HCEC 1CT (cell line): ENCODE measurements at regions not wholly inside any gene's neighbourhood (a gene's known extent, or its start where the extent isn't known, plus 50 kb on each side); places are given as distances from the start of the nearest gene placed in this dataset.
A peak's percentile ranks its signal among the peaks of the same experiment; 100 is the strongest.

Experiments
- DNase-seq: peaks from one replicate; pipeline ENCODE4 v3.0.0-alpha.2; 2017

DNA sequence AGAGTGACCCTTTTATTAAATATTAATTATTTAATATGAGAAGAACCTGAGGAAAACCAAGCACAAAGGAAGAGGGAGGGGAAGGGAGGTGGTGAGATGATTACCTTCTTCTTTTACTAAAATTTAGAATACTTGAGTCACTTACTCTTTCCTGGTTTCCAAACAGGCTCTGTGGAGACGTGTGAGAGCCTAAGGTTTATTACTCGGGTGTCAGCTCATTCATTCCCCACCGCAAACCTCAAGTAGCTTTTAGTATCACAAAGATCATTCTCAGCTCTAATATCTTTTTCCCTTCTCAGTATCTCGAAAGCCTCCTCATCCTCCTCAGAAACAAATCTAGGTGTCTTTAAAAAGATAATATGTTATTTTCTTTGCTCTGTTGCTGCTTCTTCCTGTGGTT lies 497.2 kb upstream of the JARID2 start:
- no peak for DNase-seq

DNA sequence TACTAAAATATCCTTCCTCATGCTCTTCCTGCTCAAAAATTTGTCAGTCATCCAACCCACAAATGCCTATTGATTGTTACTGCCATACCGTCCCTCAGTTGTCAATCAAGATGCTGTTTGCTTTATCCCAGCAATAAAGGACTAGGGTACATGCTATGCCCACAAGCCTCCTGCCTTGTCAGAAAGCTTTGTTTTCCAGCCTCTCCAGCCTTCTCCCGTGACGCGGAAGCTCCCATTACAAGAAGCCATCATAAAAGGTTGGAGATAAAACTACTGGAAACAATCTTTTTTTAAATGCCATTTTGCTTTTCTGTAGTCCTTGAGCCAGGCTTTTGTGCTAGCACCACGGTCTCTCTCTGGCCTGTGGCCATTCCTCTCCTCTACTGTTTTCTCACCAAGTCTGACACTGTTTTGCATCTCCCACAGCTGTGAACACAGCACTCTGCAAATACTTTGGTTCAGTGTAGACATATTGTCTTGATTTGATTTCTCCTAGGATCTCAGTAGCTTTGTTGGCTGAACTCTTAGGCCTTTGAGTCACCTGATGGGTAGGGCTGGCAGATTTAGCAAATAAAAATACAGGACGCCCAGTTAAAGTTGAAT lies 495.7 kb upstream of the JARID2 start:
- no peak for DNase-seq

GRCh38 chr6:14751645-14752175 lies 494.2 kb upstream of the JARID2 start:
- no peak for DNase-seq

GRCh38 chr6:14754751-14755513 lies 490.9 kb upstream of the JARID2 start:
- DNase-seq: no peak

GRCh38 chr6:14756340-14756739 lies 489.5 kb upstream of the JARID2 start:
- no peak for DNase-seq

GRCh38 chr6:14757014-14757413 lies 488.9 kb upstream of the JARID2 start:
- no peak for DNase-seq

- DNase-seq: no peak
Measured at GRCh38 chr6:14757418-14757817, 488.5 kb upstream of the JARID2 start.

DNA sequence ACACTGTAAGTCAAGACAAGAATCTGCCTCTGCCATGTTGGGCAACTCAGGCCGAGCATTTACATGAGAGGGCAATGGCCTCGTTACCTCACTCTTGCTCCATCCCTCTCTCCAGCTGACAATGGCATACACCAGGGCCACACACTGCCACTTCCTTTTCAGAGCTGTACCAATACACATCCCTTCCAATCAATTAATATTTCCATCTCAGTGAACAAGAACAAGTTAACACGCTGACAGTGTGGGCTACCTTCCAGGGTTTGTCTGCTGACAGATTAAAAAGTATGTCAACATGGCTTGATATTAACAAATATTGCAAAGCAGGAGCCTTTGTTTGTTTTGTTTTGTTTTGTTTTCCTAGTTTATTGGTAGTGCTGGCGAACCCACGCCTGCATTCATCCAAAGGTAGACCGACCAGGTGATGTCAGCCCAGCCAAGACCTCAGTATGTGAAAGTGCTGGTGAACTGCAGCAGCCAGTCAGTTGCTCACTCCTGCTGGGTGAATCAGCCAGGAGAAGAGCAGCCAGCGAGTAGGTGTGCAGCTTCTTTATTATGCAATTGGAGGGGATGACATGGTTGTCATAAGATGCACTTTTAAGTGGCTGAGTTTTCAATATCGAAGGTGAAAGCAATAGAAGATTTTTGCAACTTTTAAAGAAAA lies 487.3 kb upstream of the JARID2 start:
- no peak for DNase-seq

- no peak for DNase-seq
Measured at GRCh38 chr6:14759976-14760672, 485.7 kb upstream of the JARID2 start.

DNA sequence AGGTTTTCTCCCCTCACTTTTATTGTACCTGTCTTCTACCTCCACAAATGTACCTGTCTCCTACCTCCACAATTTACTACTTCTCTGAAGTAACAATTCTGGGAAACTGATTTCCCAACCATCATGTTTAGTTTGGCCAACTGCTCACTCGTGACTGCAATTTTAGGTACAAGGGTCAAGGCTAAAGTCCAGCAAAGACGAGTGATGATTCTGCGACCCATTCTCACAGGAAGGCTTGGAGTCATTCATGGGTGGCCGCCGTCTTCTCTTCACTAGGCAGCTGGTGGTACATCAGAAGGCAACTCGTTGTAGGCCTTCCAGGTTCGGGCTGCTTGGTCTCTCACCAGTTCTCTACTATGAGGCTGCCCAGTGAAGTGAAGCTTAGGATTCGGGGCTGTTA lies 483.8 kb upstream of the JARID2 start:
- DNase-seq: no peak

DNA sequence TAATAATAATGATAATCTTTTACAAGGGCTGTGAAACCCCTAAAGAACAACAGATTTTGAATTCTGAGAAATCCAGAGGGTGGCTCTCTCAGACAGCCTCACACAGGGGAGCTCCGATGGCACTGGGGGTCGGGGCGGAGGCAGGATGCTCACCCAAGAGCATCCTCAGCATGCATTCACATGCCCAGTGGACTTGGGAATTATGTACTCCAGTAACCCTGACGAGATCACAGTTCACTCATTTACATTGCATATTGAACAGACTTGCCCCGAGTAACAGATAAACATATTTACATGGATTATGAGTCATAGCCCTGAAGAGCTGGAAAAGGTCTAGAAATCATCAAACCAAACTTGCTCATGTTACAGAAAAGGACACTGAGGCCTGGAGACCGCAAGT lies 482.7 kb upstream of the JARID2 start:
- DNase-seq: peak; percentile 65

- no peak for DNase-seq
Measured at GRCh38 chr6:14763616-14764015, 482.3 kb upstream of the JARID2 start.

GRCh38 chr6:14765106-14765505 lies 480.8 kb upstream of the JARID2 start:
- peak; percentile 31 for DNase-seq

DNA sequence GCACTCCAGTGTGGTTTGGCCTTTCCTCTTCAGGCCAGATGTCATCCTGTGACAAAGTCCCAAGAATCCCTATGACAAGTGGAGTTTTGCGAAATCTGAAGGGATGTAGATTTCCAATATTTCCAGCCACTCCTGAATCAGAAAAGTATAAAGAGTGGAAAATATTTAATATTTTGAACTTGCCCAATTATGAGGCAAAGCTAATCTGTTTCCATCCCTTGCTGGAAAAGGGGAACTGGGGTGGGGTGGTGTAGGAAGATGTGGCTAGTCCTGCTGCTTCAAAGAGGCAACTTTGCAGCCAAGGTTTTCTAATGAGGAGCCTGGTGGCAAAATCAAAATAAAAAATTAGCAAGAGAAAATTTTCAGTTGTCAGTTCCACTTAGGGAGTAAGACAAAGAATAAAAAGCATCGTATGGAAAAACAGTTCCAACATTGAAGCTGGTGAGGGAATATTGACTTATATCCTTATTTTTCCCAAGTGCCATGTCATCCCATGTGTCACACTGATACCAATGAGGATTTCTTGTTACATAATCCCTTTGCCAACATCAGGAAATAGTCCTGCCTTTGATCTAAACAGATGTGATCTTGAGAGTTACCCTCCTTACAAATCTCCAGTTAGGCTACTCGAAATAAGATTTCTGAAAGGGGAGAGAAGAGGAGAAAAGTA lies 480.0 kb upstream of the JARID2 start:
- DNase-seq: no peak

- no peak for DNase-seq
Measured at GRCh38 chr6:14766391-14766994, 479.4 kb upstream of the JARID2 start.

- no peak for DNase-seq
Measured at GRCh38 chr6:14767226-14767625, 478.6 kb upstream of the JARID2 start.

GRCh38 chr6:14770040-14770439 lies 475.8 kb upstream of the JARID2 start:
- no peak for DNase-seq

GRCh38 chr6:14770572-14770971 lies 475.3 kb upstream of the JARID2 start:
- peak; percentile 58 for DNase-seq

DNA sequence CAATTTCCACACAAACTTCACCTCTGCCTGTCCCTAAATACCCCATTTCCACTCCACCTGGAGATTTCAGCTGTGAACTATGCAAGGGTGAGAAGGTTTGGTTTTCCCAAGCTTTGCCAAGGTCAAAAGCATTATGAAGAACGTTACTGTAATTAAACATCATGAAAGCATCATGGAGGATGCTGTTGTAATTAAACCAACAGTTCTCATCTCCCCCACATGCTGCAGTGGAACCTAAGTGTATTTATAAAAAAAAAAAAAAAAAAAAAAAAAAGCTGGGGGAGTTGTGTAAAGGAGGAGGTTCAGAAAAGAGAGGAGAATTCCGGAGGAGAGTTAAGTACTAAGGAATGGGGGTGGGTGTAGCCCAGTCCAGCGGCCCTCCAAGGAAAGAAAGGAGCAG lies 474.9 kb upstream of the JARID2 start:
- DNase-seq: no peak

DNA sequence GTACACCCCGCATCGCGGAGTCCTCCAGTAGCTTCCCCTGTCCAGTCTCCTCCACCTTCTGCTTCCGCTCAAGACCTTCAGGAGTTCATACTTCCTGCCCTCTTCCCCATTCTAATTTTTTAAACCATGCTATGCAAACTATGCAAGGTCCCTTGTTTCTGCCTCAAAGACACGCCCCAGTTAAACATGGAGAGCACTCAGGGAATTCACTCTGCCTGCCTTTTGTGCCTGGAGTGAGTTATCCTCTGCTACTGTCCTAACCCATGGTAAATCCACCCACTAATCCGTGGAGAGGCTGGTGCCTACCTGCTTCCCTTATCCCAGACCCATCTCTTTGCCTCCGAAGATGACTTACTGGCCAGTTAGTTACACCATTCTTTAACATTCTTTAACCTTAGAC lies 473.7 kb upstream of the JARID2 start:
- DNase-seq: no peak

GRCh38 chr6:14775528-14775927 lies 470.3 kb upstream of the JARID2 start:
- no peak for DNase-seq

DNA sequence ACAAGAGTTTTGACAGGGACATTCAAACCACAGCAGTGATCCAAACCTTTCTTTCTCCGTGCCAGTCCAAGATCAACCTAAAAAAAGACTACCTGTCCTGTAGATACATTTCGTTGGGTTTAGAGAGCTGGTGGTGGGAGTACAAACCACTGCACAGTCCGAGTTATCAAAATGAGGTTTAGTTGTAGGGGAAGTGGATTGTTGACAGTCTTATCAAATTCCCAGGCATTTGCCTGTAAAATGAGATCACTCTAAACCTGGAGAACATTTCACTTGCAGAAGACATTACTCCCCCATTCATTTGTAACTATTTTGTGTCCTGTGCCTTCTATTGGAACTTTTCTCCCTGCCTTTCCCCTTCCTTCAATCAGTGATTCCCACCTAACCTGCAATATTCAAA lies 469.6 kb upstream of the JARID2 start:
- no peak for DNase-seq
